Left cardiac atrium (tissue), 4 donors: ENCODE measurements at regions not wholly inside any gene's neighbourhood (a gene's known extent, or its start where the extent isn't known, plus 50 kb on each side); places are given as distances from the start of the nearest gene placed in this dataset.

Experiments
- ATAC-seq, 2 donors: fragments of 200-7000 bp; cut with Tn5 transposase; one replicate each; pipeline ENCODE4 v1.9.1; 2020; ENCODE audit warnings: mild to moderate bottlenecking in 2 of 2, moderate library complexity in 2 of 2
- DNase-seq: peaks from one replicate; pipeline ENCODE4 v3.0.0-alpha.2; 2020
- intact Hi-C, 2 donors: fragments of 100-400 bp; cut with DNase I; formaldehyde crosslinking; loops; one replicate each; pipeline versions ENCODE4 v1.14.1 to v1.15.1; 2022 to 2023
- donor health status: DM: no; HTN: yes; CAD: no.
- donor health status: DM: no; HTN: yes; CAD: no; lungs with severe emphysema.
- donor health status: DM: yes; HTN: yes; CAD: no.
- donor health status: Dilated cardiomyopathy.

DNA sequence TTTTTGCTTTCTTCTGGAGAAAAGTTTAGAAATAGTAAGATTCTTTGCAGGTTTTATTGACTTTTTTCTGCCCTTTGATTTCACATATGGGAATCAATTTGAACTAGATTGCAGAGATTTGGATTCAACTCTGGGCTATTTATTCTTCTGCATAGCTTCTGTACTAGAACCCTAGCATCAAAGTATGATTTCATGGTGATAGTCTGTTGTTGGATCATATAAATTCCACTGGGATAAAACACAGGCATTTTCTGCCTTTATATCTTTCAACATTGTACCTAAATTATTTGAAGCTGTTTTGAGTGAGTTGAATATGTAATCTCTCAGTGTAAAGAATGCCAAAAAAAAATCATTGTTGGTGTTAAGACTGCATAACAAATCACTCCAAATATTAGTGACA, 458.4 kb upstream of the MPDZ start:
- DNase-seq (no peak), ATAC-seq (no peak)
- intact Hi-C loops = no loop called here

DNA sequence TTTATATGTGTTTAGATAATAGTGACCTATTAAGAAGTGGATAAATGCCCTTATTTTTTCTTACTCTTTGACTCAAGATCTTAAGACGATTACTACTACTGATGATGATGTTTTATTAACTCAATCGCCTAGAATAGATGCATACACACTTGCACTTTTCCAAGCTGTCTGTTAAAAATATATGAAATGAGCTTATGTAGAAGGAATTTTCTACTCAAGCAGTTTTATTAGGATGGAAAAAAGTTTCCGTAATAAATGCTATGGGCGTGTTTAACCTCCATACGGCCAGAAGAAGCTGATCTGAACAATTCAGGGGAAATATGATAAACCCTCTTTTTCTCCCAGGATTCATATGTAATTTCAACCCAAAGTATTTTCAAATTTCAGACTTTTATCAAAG, 455.7 kb upstream of the MPDZ start:
- no peak for ATAC-seq
- no peak for DNase-seq
- intact Hi-C loops = no loop called here

DNA sequence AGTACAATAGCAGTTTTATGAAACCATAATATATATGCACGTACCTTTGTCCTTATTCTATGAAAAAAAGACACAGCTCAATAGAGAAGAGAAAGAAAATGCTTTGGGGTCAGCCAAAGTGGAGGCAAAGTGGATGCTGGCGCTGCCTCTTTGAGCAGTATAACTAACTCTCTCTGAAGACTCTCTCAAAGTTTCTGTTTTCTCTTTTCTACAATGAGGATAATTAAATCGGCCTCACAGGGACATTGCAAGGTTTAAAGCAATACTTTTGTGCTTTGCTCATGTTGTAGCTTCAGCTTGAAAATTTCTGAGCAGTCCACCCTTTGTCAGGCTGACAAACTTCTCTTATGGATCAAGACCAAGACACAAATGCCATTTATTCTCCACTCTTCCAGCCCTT, 455.1 kb upstream of the MPDZ start:
- intact Hi-C loops = no loop called here
- DNase-seq (no peak), ATAC-seq (no peak)

DNA sequence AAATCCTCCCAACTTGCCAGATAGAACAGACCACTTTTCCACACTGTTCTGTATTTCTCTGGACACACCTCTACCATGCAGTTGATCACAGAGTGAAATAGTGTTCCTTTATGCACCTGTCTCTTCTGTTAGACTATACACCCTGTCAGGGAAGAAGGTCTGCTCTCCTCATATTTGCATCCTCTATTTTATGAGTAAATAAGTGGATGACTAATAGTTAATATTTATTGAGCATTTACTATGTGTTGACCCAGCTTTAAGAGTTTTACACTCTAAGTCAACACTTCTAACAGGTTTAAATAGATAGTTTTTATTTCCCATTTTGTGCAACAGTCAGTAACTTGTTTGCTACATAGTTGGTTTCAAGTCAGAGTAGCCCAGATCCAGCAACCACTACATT, 452.8 kb upstream of the MPDZ start:
- no peak for DNase-seq
- intact Hi-C loops = no loop called here
- ATAC-seq = no peak

DNA sequence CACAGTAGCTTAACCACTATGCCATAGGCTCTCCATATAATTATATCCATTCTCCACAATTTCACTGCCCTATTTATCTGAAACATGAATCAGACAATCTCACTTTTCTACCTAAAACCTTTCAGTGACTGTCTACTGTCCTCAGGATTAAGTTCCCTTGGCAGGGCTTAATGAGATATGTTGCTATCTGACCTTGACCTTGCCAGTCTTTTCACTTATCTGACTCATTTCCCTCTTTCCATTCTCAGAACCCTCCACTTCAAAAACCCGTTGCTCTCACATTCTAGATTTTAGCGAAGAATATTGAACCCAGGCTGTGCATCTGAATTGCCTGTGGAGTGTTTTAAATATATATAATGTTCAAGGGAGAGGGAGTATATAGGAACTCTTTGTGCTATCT, 452.1 kb upstream of the MPDZ start:
- intact Hi-C loops = no loop called here
- DNase-seq = no peak
- no peak for ATAC-seq

DNA sequence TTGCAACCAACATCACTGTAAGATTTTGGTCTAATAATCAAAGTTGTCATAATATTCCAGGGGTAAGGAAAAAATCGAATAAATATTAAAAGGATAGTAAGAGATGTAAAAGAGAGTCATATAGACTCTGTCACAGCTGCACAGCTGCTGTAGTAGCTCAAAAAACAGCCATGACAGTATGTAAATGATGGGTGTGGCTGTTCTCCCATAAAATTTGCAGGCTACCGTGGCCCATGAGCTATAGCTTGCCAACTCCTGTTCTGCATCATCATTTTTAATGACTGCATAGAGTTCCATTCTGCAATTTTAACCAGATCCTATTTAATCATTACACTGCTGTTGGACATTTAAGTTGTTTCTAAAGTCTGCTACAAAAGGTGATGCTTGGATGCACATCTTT, 450.5 kb upstream of the MPDZ start:
- ATAC-seq (no peak), DNase-seq (no peak)
- intact Hi-C loops = no loop called here

DNA sequence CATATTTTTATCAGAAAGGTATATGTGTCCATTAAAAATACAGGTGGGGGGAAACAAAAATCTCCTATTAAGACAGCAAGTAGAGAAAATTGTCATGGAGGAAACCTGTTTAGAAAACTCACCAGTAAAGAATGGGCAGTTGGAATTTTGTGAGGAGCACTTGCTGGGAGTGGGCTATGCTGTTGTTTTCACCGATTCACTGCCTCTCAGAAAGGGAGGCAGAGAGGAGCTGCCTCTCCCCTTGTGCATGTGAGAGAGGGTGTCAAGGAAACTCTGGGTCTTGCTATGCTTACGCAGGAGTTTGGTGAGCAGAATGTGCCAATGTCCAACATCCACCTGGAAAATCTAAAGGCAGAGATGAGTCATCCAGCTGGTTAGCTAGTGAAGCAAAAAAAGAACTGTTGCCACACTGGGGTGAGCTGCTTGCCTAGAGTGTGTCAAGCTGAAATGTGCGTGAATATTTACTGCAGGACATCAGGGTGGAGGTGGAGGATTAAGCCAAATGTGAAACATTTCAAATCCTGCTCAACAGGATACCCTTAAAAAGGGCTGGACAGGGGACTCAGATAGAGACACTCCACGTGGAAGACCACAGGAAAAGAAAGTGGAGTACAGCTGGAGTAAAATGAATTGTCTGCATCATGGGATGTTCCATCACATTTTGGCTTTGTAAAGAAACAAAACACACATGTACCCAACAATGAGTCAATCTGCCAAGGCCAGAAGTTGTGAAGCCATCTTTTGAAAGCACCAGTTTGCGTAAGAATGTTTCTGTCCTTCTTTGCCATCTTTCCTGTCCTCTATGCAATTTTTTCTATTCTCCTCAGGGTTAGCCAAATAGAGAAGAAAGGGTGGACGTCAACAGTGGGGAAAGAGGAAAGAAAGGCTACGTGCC, 449.7 kb upstream of the MPDZ start:
- intact Hi-C loops = no loop called here
- DNase-seq (no peak), ATAC-seq (peak in 1 of 2 donors; percentile 59)

DNA sequence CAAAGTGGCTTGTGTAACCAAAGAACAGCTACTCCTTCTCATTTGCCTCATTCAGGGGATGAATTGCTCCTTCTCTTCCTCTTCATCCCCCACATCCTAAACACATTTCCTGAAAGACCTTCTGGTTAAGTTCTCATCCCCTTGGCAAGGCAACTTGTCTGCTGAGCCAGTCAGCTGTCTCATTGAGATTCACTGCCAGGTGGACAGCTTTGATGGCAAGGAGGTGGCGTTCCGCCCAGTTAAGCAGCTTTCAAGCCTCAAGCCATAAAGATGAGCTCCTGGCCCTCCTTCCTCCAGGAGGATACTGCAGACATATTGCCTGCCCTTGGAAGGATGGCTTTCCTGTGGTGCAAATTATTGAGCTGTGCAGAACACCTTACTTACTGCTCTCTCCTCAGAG, 448.6 kb upstream of the MPDZ start:
- ATAC-seq = no peak
- intact Hi-C loops = no loop called here
- DNase-seq = no peak

DNA sequence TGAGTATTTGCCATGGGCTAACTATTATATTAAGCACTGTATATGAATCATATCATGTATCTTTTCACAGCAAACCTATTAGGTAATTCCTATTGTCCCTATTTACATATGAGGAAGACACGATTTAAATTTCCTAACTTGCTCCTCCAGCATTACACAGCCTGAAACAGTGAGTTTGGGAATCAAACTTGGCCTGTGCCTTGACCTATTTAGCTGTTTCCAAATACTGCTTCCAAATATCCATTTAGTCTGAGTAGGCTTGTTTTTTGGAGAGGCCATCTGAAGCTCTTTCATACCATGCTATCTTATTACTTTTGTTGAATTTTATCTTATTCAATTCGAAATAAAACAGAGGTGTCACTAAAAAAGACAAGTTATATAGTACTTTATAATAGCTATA, 447.3 kb upstream of the MPDZ start:
- ATAC-seq = peak; percentile 31 to 68
- intact Hi-C loops = no loop called here
- no peak for DNase-seq

DNA sequence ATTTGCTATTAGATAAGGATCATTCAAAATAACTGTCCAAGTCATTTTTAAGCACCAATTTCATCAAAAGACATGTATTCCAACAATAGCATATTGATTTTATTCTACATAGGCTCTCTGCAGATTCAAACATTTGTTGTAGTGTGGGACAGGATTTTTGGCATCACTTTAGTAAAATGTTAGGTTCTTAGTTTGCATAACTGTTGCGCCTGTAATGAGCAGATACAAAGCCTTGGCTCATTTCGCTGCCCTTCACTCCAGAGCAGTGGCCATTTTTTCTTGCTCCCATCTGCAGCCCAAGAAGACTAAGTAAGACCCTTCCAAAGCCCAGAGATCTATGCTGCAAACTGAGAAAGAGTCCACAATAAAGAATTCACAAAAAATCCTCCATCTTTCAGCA, 446.0 kb upstream of the MPDZ start:
- DNase-seq = no peak
- intact Hi-C loops = no loop called here
- no peak for ATAC-seq

DNA sequence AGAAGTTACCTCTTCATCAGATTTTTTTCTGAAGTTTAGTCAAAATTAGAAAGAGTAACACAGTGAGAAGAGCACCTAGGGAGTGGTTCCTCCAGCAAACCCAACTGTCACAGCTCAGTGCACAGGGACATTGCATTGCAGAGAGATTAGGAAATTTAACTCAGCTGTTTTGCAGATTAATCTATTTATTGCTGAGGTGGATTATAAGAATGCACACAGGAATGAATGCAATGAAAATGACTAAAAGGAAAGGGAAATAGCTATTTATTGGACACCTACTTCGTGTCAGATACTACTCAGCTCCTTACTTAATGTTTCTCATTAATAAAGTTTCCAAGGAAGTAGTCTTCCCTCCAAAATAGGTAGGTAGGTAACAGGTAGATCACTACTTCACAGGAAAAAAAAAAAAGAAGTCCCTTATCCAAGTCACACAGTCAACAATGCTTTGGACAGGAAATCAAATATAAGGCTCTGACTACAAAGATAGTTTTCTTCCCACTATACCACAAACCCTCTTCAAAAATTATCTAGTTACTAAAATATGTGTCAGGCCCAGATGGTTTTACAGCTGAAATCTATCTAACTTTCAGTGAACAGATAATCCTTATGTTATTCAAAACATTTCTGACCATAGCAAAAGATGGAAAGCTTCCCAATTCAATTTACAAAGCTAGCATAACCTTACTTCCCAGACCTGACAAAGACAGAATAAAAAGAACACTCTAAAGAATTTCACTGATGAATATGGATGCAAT, 442.2 kb upstream of the MPDZ start:
- intact Hi-C loops = no loop called here
- ATAC-seq (no peak), DNase-seq (no peak)

DNA sequence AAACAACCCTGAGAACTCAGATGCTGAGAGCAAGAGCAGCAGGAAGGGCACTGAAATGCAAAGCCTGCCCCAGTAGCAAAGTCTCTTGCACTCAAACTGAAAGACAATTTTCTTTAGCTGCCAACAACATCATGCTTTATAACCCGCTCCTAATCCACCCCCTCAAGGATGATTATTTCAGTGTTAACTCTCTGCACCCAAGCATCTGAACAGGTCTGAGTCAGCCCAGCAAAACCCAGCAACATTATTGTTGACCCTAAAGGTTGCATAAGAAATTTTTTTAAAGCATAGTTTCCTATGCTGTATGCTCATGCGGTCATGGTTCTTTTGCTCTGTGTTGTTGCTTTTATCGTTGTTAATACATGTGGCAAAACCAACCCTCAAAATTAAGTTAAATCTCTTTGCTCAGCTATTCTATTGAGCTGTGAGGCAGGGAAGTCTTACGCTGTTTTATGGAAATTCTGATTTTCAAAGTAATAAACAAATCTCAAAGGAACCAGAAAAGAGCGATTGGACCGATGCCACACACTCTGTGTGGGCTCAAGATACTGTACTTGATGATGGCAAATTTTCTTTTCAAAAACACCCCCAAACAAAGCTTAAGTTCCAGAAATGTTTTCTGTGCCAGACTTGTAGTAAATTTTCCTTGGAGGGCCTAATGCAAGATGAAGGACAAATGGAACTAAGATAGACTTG, 440.6 kb upstream of the MPDZ start:
- no peak for DNase-seq
- peak in 1 of 2 donors; percentile 36 for ATAC-seq
- intact Hi-C loops = no loop called here

DNA sequence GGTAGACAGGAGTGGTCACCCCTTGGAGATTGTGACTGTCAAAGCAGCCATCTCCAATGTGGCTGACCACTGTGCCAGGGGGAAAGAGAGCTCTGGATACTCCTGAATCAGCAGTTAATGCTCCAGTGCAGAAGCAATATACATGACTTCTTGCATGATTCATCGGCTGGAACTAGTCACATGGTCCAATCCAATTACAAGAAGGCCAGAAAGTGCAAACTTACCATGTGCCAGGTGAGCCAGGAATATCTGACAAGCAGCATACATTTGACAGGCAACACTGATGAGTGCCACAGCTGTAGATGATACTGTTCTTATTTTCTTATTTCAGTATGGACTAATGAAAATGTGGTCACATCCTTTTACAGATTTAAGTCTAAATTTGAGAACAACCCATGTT, 440.0 kb upstream of the MPDZ start:
- ATAC-seq (peak in 1 of 2 donors; percentile 14), DNase-seq (no peak)
- intact Hi-C loops = no loop called here

DNA sequence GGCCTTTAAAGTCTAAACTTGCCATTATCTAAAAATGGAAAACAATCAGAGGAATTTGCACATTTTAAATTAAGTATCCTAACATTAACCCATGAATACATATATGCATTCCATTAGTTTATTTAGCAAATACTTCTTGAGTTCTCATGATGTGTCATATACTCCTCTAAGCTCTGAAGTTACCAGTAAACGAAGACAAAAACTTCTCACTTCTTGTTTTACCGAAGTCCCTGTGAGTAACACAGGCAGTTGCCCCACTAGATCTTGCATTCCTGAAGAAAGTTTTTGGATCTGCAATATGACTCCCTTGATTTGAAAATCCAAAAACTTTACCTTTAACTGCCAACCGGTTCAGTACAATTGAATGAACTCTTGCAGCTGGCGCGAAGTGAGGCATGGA, 439.0 kb upstream of the MPDZ start:
- intact Hi-C loops = no loop called here
- DNase-seq (no peak), ATAC-seq (no peak)

DNA sequence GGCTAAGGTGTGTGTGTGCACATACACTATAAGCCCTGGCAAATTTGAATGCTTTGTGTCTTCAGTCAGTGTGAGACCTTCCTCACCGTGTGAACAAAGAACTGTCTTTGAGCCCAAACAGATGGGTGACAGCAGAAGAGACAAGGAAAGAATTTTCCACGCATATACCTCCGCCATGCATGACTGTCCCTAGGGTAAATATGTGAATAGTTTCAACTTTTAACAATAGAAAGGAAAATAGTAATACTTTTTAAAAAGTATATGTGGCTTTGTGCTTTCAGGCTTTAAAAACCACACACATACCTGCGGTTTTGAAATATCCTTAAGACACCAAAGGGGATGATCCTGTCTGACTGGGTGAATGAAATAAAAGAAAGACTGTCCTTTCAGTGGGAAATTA, 438.6 kb upstream of the MPDZ start:
- intact Hi-C loops = no loop called here
- ATAC-seq (no peak), DNase-seq (no peak)

DNA sequence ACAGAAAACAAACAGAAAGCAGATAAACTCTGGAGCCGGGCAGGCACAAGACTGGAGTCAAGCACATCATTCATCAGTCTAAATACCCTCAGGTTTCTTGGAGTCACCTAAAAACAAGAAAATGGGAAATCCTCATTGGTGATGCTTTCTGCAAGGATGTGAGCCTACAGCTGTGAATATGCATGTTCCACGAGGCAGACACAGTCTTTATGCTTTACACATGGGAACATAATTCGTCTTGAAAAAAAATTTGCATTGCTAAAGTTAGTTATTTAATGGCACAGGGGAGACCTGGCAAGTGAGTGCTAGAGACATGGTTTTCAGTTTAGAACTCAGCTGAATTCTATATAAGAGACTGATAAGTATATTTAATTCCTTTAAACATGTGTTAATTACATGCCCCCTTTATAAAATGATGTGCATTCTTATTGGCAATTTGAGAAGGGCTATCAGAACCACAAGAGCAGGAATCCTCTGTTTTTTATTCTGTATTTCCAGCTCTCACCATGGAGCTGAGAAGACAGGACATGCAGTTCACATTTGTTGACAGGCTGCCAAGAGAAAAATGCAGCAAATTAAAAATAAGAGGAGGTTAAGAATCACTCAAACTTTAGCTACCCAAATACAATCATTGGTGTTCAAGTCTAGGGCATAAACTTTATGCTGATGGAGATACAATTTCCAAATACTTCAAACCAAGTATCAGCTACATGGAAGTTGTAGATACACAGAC, 438.0 kb upstream of the MPDZ start:
- intact Hi-C loops = no loop called here
- DNase-seq = no peak
- peak in 1 of 2 donors; percentile 30 for ATAC-seq

DNA sequence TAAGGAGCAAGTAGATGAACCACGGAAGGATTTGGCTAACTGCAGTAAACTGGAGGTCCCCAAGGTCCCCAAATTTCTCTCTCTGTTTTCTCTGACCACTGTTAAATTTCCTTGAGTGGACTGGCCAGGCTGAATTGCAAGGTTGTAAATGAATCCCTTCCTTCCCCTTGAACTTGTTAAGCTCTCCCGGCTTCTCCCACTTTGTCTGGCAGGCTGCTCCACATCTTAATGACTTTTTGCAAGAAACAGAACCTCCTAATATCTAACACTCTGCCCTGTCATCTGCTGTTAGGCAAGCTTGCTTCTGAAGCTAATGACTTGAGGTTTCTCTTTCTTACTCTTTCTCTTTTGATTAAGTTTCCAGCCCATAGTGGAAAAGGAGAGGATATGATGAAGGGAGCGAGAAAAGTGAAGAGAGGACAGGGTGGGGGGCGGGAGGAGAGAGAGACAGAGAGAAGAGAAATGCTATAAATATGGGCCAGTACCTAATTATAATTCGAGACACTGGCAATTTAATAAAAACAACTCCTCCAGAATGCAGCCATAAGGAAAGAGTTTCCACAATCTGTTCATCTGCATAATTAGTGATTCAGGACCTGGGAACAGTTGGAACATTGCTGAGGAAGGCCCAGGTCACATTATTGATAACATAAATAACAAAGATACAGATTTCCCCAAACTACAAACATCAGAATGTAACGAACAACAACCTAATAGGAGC, 437.3 kb upstream of the MPDZ start:
- intact Hi-C loops = no loop called here
- ATAC-seq (no peak), DNase-seq (no peak)

DNA sequence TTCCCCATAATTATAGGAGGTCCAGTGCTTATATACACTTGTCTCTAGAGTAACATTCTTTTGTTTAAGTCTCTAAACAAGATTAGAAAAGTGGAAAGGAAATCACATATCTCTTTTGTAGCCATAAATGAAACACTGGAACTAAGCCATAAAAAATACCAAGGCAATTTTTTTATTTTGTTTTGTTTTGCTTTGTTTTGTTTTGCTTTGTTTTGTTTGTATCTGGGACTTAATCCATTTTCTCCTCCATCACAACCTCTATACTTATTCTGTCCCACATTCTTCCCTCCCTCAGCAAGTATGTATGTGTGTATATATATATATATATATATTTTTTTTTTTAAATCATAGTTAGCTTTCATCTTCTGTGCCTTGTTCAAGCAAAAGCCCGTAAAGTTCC, 436.6 kb upstream of the MPDZ start:
- ATAC-seq = no peak
- DNase-seq = no peak
- intact Hi-C loops = no loop called here

DNA sequence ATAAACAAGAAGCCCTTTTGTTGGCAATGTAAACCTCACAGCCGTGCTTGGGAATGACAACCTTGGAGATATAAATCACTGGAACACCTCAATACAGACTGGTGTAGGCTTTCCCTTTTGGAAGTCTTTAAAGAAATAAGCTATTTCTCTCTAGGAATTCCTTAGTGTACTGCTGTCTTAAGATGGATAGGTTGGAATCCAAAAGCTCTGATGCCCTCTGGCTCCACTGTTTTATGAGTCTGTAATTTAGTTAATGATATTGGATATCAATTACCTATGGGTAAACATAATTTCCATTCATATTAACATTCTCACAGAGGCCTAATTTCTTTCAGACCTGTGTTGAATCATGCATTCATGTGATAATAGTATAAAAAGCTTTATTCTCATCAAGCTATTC, 435.9 kb upstream of the MPDZ start:
- no peak for ATAC-seq
- no peak for DNase-seq
- intact Hi-C loops = no loop called here
